C4-2B (cell line): ENCODE measurements at regions not wholly inside any gene's neighbourhood (a gene's known extent, or its start where the extent isn't known, plus 50 kb on each side); places are given as distances from the start of the nearest gene placed in this dataset.

Experiments used
- ZFX ChIP-seq: fragments of 450-650 bp; IDR thresholded peaks from 2 replicates; pipeline ENCODE4 v1.6.1; 2017
- TF ChIP-seq, protein P1 (sequence below): fragments of 450-650 bp; conservative IDR thresholded peaks from 2 replicates; pipeline ENCODE4 v1.5.1; 2017; ENCODE audit warnings: mild to moderate bottlenecking

DNA sequence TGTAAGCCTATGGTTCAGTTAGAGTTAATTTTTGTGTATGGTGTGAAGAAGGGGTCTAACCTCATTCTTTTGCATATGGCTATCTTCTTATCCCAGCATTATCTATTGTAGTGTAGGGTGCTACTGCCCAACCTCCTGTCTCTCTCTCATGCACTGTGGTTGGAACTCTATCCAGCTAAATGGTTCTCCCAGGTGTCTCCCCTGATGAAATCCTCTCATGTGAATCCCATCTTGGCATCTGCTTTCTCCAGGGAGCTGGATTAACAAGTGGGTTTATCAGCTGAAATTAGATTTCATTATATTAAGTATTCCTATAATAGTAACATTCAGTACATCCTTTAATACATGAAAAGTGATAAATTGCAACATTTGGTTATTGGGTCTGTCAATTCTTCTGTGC lies 224.7 kb upstream of the SFRP2 start:
- TF ChIP-seq, protein P1, sequence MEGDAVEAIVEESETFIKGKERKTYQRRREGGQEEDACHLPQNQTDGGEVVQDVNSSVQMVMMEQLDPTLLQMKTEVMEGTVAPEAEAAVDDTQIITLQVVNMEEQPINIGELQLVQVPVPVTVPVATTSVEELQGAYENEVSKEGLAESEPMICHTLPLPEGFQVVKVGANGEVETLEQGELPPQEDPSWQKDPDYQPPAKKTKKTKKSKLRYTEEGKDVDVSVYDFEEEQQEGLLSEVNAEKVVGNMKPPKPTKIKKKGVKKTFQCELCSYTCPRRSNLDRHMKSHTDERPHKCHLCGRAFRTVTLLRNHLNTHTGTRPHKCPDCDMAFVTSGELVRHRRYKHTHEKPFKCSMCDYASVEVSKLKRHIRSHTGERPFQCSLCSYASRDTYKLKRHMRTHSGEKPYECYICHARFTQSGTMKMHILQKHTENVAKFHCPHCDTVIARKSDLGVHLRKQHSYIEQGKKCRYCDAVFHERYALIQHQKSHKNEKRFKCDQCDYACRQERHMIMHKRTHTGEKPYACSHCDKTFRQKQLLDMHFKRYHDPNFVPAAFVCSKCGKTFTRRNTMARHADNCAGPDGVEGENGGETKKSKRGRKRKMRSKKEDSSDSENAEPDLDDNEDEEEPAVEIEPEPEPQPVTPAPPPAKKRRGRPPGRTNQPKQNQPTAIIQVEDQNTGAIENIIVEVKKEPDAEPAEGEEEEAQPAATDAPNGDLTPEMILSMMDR = no peak
- no peak for TF ChIP-seq ZFX
